Mucosa of rectum (tissue), 2 donors: ENCODE measurements at regions not wholly inside any gene's neighbourhood (a gene's known extent, or its start where the extent isn't known, plus 50 kb on each side); places are given as distances from the start of the nearest gene placed in this dataset.

ENCODE experiments used
- H3K27ac ChIP-seq, 2 donors: one replicate each; pipeline ENCODE4 v1.7.0; 2013; ENCODE audit warnings: inconsistent platforms in 2 of 2, low read depth in 2 of 2, low read length in 2 of 2
- H3K27me3 ChIP-seq, 2 donors: one replicate each; pipeline ENCODE4 v1.7.0; 2013; ENCODE audit warnings: low read length in 2 of 2; ENCODE audit not compliant: control insufficient read depth in 2 of 2, insufficient read depth in 2 of 2
- H3K36me3 ChIP-seq, 2 donors: one replicate each; pipeline ENCODE4 v1.7.0; 2013; ENCODE audit warnings: low read length in 2 of 2; ENCODE audit not compliant: control insufficient read depth in 2 of 2, insufficient read depth in 2 of 2
- H3K4me1 ChIP-seq, 2 donors: one replicate each; pipeline ENCODE4 v1.7.0; 2013; ENCODE audit warnings: low read length in 2 of 2, mild to moderate bottlenecking in 1 of 2; ENCODE audit not compliant: control insufficient read depth in 2 of 2, insufficient read depth in 2 of 2
- H3K4me3 ChIP-seq, 2 donors: one replicate each; pipeline ENCODE4 v1.7.0; 2013; ENCODE audit warnings: low read length in 2 of 2
- H3K9ac ChIP-seq, 2 donors: one replicate each; pipeline ENCODE4 v1.7.0; 2013; ENCODE audit warnings: low read length in 2 of 2, low read depth in 1 of 2, mild to moderate bottlenecking in 1 of 2
- H3K9me3 ChIP-seq, 2 donors: one replicate each; pipeline ENCODE4 v1.7.0; 2013; ENCODE audit warnings: low read length in 2 of 2; ENCODE audit not compliant: control insufficient read depth in 2 of 2
- donor health status: healthy.
- donor health status: Normal muscosa, but diverticular disease.

- Histone ChIP-seq H3K4me3 (no peak overlapping the region), H3K4me1 (no peaks in the 10 kb centered on the region), H3K27me3 (no peaks in the 10 kb centered on the region), H3K9me3 (no peaks in the 10 kb centered on the region), H3K27ac (no peak overlapping the region), H3K36me3 (no peaks in the 10 kb centered on the region), H3K9ac (no peak overlapping the region)
Measured at GRCh38 chr3:101049532-101049931, 56.3 kb upstream of the ABI3BP start.

DNA sequence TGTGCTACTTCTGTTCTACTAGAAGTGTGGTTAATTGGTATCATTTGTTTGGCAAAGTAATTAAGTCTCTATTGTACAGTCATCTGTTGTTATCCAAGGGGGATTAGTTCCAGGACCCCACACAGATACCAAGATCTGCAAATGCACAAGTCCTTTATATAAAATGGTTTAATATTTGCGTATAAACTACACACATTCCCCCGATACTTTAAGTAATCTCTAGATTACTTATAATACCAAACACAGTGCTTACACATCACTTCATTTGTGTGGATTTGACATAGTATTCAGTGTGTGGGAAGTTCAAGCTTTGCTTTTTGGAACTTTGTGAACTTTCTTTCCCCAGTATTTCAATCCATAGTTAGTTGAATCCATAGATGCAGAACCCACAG lies 50.5 kb upstream of the ABI3BP start:
- Histone ChIP-seq H3K36me3 (no peaks in the 10 kb centered on the region), H3K27ac (no peak overlapping the region), H3K9ac (no peak overlapping the region), H3K4me1 (no peaks in the 10 kb centered on the region), H3K9me3 (no peaks in the 10 kb centered on the region), H3K4me3 (no peak overlapping the region), H3K27me3 (no peaks in the 10 kb centered on the region)

DNA sequence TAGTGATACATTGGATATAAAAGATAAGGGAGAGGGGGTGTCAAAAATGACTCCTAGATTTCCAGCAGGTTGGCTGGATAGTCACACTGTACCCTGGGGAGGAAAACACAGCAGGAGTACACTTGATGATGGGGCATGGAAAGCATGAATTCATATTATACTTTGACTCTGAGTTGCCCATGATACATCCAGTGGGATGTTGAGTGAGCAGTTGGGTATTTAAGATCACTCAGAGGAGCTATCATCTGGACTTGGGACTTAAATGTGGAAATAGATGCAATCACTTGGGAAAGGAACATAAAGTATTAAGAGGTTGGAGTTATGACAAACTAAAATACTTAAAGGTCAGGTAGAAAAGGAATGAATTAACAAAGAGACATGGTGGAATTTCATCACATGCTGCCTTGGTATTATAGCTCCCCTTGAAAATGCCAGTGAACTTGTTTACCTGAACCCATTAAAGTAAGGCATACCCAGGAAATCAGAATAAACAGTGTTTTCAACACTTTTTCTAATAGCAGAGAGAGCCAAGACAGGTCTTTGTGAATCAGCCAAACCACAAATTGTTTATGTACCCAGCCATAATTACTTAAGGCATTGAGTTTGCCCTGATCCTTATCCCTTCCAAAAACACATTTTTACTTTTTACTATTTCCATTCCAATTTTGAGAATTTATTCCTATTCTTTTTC lies 49.9 kb upstream of the ABI3BP start:
- no peaks in the 10 kb centered on the region for H3K36me3 ChIP-seq
- no peak overlapping the region for H3K27ac ChIP-seq
- no peaks in the 10 kb centered on the region for H3K27me3 ChIP-seq
- H3K4me1 ChIP-seq: no peaks in the 10 kb centered on the region
- H3K9me3 ChIP-seq: no peaks in the 10 kb centered on the region
- no peak overlapping the region for H3K4me3 ChIP-seq
- no peak overlapping the region for H3K9ac ChIP-seq
